ENCODE measurements at regions not wholly inside any gene's neighbourhood (a gene's known extent, or its start where the extent isn't known, plus 50 kb on each side); places are given as distances from the start of the nearest gene placed in this dataset.

GRCh38 chr15:93613386-93613785 lies 524.4 kb upstream of the RGMA start:
- no peak for TF ChIP-seq CTCF (IDR thresholded peaks at IDR 0.05)
- no peak for TF ChIP-seq POLR2A (IDR thresholded peaks at IDR 0.05)

All from testis (tissue), 2 donors.